HepG2 (cell line): ENCODE measurements at regions not wholly inside any gene's neighbourhood (a gene's known extent, or its start where the extent isn't known, plus 50 kb on each side); places are given as distances from the start of the nearest gene placed in this dataset.
A peak's percentile ranks its signal among the peaks of the same experiment; 100 is the strongest.

Experiments
- CCDC6 ChIP-seq: sonication (generic); formaldehyde crosslinking; IDR thresholded peaks from 2 replicates; pipeline ENCODE4 v1.8.1; 2022; ENCODE audit warnings: mild to moderate bottlenecking, missing genetic modification reagents, moderate library complexity
- HNF1A ChIP-seq, 2 experiments: sonication (generic) in 1 of 2; formaldehyde crosslinking in 1 of 2; IDR thresholded peaks; 2 replicates each; pipeline versions ENCODE4 v1.4.0 to v1.6.1; 2016 to 2020; ENCODE audit warnings: borderline replicate concordance in 1 of 2, low read depth in 1 of 2, mild to moderate bottlenecking in 1 of 2, missing genetic modification reagents in 1 of 2
- MED1 ChIP-seq: sonication (generic); formaldehyde crosslinking; IDR thresholded peaks from 2 replicates; pipeline ENCODE4 v1.4.0; 2020; ENCODE audit warnings: missing genetic modification reagents
- PHF21A ChIP-seq: sonication (generic); formaldehyde crosslinking; IDR thresholded peaks from 2 replicates; pipeline ENCODE4 v1.5.0; 2020; ENCODE audit warnings: mild to moderate bottlenecking, missing genetic modification reagents
- SRF ChIP-seq: IDR thresholded peaks from 2 replicates; pipeline ENCODE4 v1.6.1; 2011; ENCODE audit warnings: mild to moderate bottlenecking, low read depth, low read length, moderate library complexity
- TFE3 ChIP-seq: IDR thresholded peaks from 2 replicates; pipeline ENCODE4 v1.6.1; 2016
- ZMYM2 ChIP-seq: sonication (generic); formaldehyde crosslinking; IDR thresholded peaks from 2 replicates; pipeline ENCODE4 v1.8.0; 2022; ENCODE audit warnings: mild to moderate bottlenecking, missing genetic modification reagents
- ZNF121 ChIP-seq: sonication (generic); formaldehyde crosslinking; IDR thresholded peaks from 2 replicates; pipeline ENCODE4 v1.5.0; 2020; ENCODE audit warnings: mild to moderate bottlenecking, missing genetic modification reagents
- ZNF318 ChIP-seq: sonication (generic); formaldehyde crosslinking; IDR thresholded peaks from 2 replicates; pipeline ENCODE4 v1.4.0; 2020; ENCODE audit warnings: mild to moderate bottlenecking, missing genetic modification reagents
- ZNF460 ChIP-seq: sonication (generic); formaldehyde crosslinking; IDR thresholded peaks from 2 replicates; pipeline ENCODE4 v1.5.1; 2020; ENCODE audit warnings: missing genetic modification reagents, mild to moderate bottlenecking, borderline replicate concordance
- ZNF615 ChIP-seq: sonication (generic); formaldehyde crosslinking; IDR thresholded peaks from 2 replicates; pipeline ENCODE4 v1.5.0; 2020; ENCODE audit warnings: mild to moderate bottlenecking, missing genetic modification reagents, borderline replicate concordance
- ZNF749 ChIP-seq: sonication (generic); formaldehyde crosslinking; IDR thresholded peaks from 2 replicates; pipeline ENCODE4 v1.8.0; 2022; ENCODE audit warnings: mild to moderate bottlenecking, missing genetic modification reagents, moderate library complexity, borderline replicate concordance
- ZNF75D ChIP-seq: sonication (generic); formaldehyde crosslinking; IDR thresholded peaks from 2 replicates; pipeline ENCODE4 v1.8.1; 2023; ENCODE audit warnings: missing genetic modification reagents, mild to moderate bottlenecking, borderline replicate concordance
- ZNF761 ChIP-seq: sonication (generic); formaldehyde crosslinking; conservative IDR thresholded peaks from 2 replicates; pipeline ENCODE4 v1.4.0; 2020; ENCODE audit warnings: mild to moderate bottlenecking, missing genetic modification reagents

- TF ChIP-seq HNF1A (IDR thresholded peaks at IDR 0.05; ENCODE audit: low read depth) (0 out of 2 replicates have a peak, but pooled peaks have one; percentile 25), HNF1A (CRISPR knock-in tag; IDR thresholded peaks at IDR 0.05; ENCODE audit: borderline replicate concordance) (no peak), ZNF460 (CRISPR knock-in tag) (peak; percentile 86; the same call in 1 of the 2 replicates), ZNF121 (CRISPR knock-in tag) (peak; percentile 95), ZMYM2 (peak; percentile 81; the same call in 1 of the 2 replicates), CCDC6 (no peak), ZNF749 (CRISPR knock-in tag) (no peak), PHF21A (CRISPR knock-in tag) (0 out of 2 replicates have a peak, but pooled peaks have one; percentile 24), TFE3 (CRISPR knock-in tag) (no peak), ZNF75D (CRISPR knock-in tag) (no peak), ZNF761 (no peak), ZNF615 (CRISPR knock-in tag) (no peak), ZNF318 (CRISPR knock-in tag) (no peak), SRF (no peak), MED1 (CRISPR knock-in tag) (no peak; the same call in 1 of the 2 replicates)
Observed at GRCh38 chr20:53803492-53804155, 210.0 kb upstream of the ZNF217 start (continued).
